ENCODE measurements at regions not wholly inside any gene's neighbourhood (a gene's known extent, or its start where the extent isn't known, plus 50 kb on each side); places are given as distances from the start of the nearest gene placed in this dataset.

GRCh38 chr4:151857368-151857767 lies 96.6 kb upstream of the GATB start:
- Histone ChIP-seq H4K91ac (ENCODE audit: insufficient read length, low read depth, low read length) (no peak overlapping the region), H2AK5ac (ENCODE audit: insufficient read length, low read length) (no peak overlapping the region), H3K23ac (ENCODE audit: insufficient read length, low read depth, low read length) (no peak overlapping the region), H3K14ac (ENCODE audit: insufficient read depth, low read length) (no peak overlapping the region), H2BK20ac (ENCODE audit: low read depth, low read length, poor library complexity, severe bottlenecking) (no peak overlapping the region), H3T11ph (ENCODE audit: low read length) (no peak overlapping the region), H3K9me3 (ENCODE audit: control insufficient read depth, low read depth, low read length) (no peaks in the 10 kb centered on the region), H3K56ac (ENCODE audit: insufficient read length, low read depth, low read length) (no peak overlapping the region), H2AFZ (ENCODE audit: low read length) (no peak overlapping the region), H3K27ac (ENCODE audit: insufficient read length, low read depth, low read length) (no peak overlapping the region), H2BK12ac (ENCODE audit: insufficient read length, low read depth, low read length) (no peak overlapping the region), H4K20me1 (ENCODE audit: control insufficient read depth, insufficient read depth, insufficient read length) (no peaks in the 10 kb centered on the region), H3K4ac (ENCODE audit: low read depth, low read length) (no peak overlapping the region), H3K4me1 (ENCODE audit: insufficient read depth, low read length) (no peaks in the 10 kb centered on the region), H3K79me2 (ENCODE audit: insufficient read depth, low read length) (no peaks in the 10 kb centered on the region), H3K79me1 (ENCODE audit: insufficient read depth, low read depth, low read length, poor library complexity, severe bottlenecking) (no peaks in the 10 kb centered on the region), H3K27me3 (ENCODE audit: insufficient read depth, low read length) (no peaks in the 10 kb centered on the region), H2BK120ac (ENCODE audit: low read depth, low read length, poor library complexity, severe bottlenecking) (no peak overlapping the region), H3K4me2 (ENCODE audit: insufficient read depth, insufficient read length, low read length) (no peak overlapping the region), H3K18ac (ENCODE audit: insufficient read length, low read depth, low read length) (no peak overlapping the region), H4K8ac (replicated peaks; ENCODE audit: insufficient read length, low read depth, low read length) (no peak overlapping the region), H2BK5ac (ENCODE audit: insufficient read length, low read length) (no peak overlapping the region), H4K5ac (ENCODE audit: insufficient read length, low read depth, low read length) (no peak overlapping the region), H3K9ac (ENCODE audit: extremely low read depth, insufficient read length, low read length) (no peak overlapping the region), H2BK15ac (ENCODE audit: low read depth, low read length) (no peak overlapping the region), H3K23me2 (ENCODE audit: insufficient read length, low read depth, low read length, poor library complexity, severe bottlenecking) (no peaks in the 10 kb centered on the region)
- Mint-ChIP-seq H3K27me3 (ENCODE audit: low read depth) (peaks cover 1% of the 10 kb centered on the region; the same call in 1 of the 2 replicates), H3K36me3 (ENCODE audit: insufficient read depth in 1 of 3, low read depth in 3 of 3) (no peaks in the 10 kb centered on the region), H3K4me3 (no peak overlapping the region), H3K4me1 (peaks cover 0 to 12% of the 10 kb centered on the region in 2 experiments; a peak in 3 of 4 replicates), H3K9me3 (no peaks in the 10 kb centered on the region), H3K27ac (no peak overlapping the region; a peak in 1 of 7 replicates)
- no peak for DNase-seq
- TF ChIP-seq CTCF (conservative IDR thresholded peaks at IDR 0.05), result no peak
- no CpG with 5 or more reads among the region's 4 CpGs for WGBS (ENCODE audit: extremely low coverage, insufficient read length, low lambda C conversion rate)
